ENCODE measurements at regions not wholly inside any gene's neighbourhood (a gene's known extent, or its start where the extent isn't known, plus 50 kb on each side); places are given as distances from the start of the nearest gene placed in this dataset.

DNA sequence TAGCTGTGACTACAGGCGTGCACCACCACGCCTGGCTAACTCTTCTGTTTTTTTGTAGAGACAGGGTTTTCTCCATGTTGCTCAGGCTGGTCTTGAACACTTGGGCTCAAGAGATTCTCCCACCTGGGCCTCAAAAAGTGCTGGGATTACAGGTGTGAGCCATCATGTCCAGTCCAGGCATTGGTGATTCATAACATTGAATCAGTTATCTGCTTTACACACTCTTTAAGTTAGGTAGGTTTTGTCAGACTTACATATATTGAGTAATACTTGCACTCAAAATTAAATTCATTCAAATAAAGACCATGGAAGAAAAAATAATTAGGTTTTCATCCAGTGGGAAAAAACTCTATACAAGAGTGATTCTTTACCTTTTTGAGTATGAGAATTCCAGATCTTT lies 93.2 kb upstream of the XPO1 start:
- H3K27ac ChIP-seq, result no peak overlapping the region
- ATAC-seq (no peak), DNase-seq (no peak)
- TF ChIP-seq, protein P1, sequence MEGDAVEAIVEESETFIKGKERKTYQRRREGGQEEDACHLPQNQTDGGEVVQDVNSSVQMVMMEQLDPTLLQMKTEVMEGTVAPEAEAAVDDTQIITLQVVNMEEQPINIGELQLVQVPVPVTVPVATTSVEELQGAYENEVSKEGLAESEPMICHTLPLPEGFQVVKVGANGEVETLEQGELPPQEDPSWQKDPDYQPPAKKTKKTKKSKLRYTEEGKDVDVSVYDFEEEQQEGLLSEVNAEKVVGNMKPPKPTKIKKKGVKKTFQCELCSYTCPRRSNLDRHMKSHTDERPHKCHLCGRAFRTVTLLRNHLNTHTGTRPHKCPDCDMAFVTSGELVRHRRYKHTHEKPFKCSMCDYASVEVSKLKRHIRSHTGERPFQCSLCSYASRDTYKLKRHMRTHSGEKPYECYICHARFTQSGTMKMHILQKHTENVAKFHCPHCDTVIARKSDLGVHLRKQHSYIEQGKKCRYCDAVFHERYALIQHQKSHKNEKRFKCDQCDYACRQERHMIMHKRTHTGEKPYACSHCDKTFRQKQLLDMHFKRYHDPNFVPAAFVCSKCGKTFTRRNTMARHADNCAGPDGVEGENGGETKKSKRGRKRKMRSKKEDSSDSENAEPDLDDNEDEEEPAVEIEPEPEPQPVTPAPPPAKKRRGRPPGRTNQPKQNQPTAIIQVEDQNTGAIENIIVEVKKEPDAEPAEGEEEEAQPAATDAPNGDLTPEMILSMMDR (IDR thresholded peaks at IDR 0.05), result no peak
- WGBS, 2 donors, result 98 to 99% methylated on average over 2 of the region's 2 CpGs
- no peaks in the 10 kb centered on the region for H3K27me3 ChIP-seq
- H3K36me3 ChIP-seq, result no peaks in the 10 kb centered on the region
- H3K4me1 ChIP-seq, result peaks cover 0 to 7% (median 0%) of the 10 kb centered on the region in 9 donors
- no peak overlapping the region for H3K4me3 ChIP-seq
- intact Hi-C loops (cut with DNase I), result loop anchor here in 1 of 10 donors (10.0 kb wide), 1 partner anchor 87 kb away; no protein-coding TSS in a partner anchor
- no peaks in the 10 kb centered on the region for H3K9me3 ChIP-seq

DNA sequence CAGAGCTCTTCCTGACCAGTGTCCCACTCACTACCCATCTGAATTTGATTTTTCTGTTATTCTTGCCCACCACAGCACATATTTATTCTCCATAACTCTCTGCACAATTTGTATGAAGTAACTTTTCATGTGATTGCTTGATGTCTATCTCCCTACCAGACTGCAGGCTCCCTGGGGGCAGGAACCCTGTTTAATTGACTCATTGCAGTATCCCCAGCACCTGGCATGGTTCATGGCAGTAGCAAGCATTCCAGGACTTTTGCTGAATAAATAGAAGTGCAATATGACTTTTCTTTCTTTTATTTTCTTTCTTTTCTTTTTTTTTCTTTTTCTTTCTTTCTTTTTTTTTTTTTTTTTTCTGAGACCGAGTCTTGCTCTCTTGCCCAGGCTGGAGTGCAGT lies 88.7 kb upstream of the XPO1 start:
- intact Hi-C loops (cut with DNase I), result no loop called here
- WGBS, 2 donors, result 85 to 91% methylated on average over 1 of the region's 1 CpG
- no peak for DNase-seq

DNA sequence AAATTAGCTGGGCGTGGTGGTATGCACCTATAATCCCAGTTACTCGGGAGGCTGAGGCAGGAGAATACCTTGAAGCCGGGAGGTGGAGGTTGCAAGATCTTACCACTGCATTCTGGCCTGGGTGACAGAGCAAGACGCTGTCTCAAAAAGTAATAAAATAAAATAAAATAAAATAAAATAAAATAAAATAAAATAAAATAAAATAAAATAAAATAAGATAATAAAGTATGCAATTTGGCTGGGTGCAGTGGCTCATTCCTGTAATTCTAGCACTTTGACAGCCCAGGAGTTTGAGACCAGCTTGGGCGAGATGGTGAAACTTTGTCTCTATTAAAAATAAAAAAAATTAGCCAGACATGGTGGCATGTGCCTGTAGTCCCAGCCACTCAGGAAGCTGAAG lies 85.6 kb upstream of the XPO1 start:
- Histone ChIP-seq H3K27ac (no peak overlapping the region), H3K9me3 (no peaks in the 10 kb centered on the region), H3K36me3 (no peaks in the 10 kb centered on the region), H3K4me3 (no peak overlapping the region), H3K27me3 (no peaks in the 10 kb centered on the region), H3K4me1 (no peaks in the 10 kb centered on the region)
- 96 to 97% methylated on average over 5 of the region's 5 CpGs for WGBS, 2 donors
- no peak for ATAC-seq
- DNase-seq, result no peak
- TF ChIP-seq, protein P1 (IDR thresholded peaks at IDR 0.05), result no peak
- intact Hi-C loops (cut with DNase I), result no loop called here

More for the DNA sequence above, 88.7 kb upstream of the XPO1 start:
- Histone ChIP-seq H3K27ac (no peak overlapping the region), H3K27me3 (no peaks in the 10 kb centered on the region), H3K4me1 (no peaks in the 10 kb centered on the region), H3K36me3 (no peaks in the 10 kb centered on the region), H3K9me3 (no peaks in the 10 kb centered on the region), H3K4me3 (no peak overlapping the region)
- TF ChIP-seq, protein P1 (IDR thresholded peaks at IDR 0.05), result no peak
- ATAC-seq, result no peak

DNA sequence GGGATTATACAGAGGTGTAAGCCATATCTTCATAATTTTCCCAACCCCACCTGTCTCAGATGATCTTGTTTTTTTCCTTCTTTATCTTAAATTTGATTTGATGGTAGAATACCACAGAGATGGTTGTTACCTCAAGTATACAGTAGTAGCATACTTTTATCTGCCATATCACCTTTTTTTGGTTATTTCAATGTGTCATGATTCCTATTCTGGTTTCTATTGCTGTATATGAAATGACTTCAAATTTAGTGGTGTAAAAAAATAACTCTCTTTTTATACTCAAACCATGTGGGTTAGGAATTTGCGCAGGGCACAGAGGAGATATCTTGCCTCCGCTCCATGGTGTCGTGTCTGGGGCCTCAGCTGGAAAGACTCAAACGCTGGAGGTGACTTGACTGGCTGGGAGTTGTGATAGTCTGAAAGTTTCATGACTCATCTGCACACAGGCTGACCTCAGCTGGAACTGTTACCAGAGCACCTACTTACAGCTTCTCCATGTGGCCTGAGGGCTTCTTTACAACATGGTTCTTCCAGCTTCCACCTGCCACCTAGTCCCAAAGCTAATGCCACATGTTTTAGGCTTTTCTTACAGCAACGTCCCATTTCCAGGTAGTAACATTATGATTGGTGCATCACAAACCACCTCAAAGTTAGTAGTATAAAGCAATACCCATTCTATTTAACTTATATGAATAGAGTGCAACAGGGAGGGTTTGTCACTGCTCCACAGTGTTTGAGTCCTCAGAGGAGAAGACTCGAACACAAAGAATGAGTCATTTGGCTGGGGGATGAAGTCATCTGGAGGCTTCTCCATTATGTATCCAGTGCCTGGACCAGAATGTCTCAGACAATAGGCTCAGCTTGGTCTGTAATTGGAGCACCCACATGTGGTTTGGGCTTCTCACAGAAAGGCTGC lies 82.3 kb upstream of the XPO1 start:
- no peak overlapping the region for H3K27ac ChIP-seq
- H3K9me3 ChIP-seq, result no peaks in the 10 kb centered on the region
- intact Hi-C loops (cut with DNase I), result no loop called here
- DNase-seq (no peak), ATAC-seq (peak in 1 of 8 donors; percentile 60)
- no peaks in the 10 kb centered on the region for H3K36me3 ChIP-seq
- TF ChIP-seq, protein P1 (IDR thresholded peaks at IDR 0.05), result no peak
- H3K4me1 ChIP-seq, result no peaks in the 10 kb centered on the region
- H3K4me3 ChIP-seq, result no peak overlapping the region
- WGBS, 2 donors, result 62 to 64% methylated on average over 6 of the region's 6 CpGs
- H3K27me3 ChIP-seq, result no peaks in the 10 kb centered on the region

Data from heart right ventricle (tissue), 16 donors.